Panc1 (cell line): ENCODE measurements at regions not wholly inside any gene's neighbourhood (a gene's known extent, or its start where the extent isn't known, plus 50 kb on each side); places are given as distances from the start of the nearest gene placed in this dataset.

Source experiments
- POLR2AphosphoS5 ChIP-seq: IDR thresholded peaks from 2 replicates; pipeline ENCODE4 v1.6.1; 2012; ENCODE audit warnings: mild to moderate bottlenecking, low read depth, low read length, moderate library complexity
- TF ChIP-seq, protein P1 (sequence below): fragments of 450-650 bp; IDR thresholded peaks from 2 replicates; pipeline ENCODE4 v1.5.1; 2017; ENCODE audit warnings: mild to moderate bottlenecking

DNA sequence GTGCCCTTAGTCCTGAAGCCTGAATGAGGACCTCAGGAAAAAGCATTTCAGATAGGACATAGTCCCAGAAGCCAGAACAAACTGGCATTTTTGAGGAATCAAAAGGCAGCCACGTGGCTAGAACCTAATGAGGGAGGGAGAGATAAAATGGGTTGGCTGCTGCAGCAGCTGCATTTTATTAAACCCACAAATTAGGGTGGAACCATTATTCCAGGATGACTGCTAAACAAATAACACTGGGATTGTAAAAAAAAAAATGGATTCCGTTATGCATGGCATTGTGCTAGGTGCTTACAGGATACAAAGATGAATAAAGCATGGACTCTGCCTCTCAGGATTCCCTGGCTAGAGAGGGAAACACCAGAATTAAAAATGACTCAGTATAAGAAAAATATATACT is 141.5 kb downstream of the SATB1 start:
- TF ChIP-seq, protein P1, sequence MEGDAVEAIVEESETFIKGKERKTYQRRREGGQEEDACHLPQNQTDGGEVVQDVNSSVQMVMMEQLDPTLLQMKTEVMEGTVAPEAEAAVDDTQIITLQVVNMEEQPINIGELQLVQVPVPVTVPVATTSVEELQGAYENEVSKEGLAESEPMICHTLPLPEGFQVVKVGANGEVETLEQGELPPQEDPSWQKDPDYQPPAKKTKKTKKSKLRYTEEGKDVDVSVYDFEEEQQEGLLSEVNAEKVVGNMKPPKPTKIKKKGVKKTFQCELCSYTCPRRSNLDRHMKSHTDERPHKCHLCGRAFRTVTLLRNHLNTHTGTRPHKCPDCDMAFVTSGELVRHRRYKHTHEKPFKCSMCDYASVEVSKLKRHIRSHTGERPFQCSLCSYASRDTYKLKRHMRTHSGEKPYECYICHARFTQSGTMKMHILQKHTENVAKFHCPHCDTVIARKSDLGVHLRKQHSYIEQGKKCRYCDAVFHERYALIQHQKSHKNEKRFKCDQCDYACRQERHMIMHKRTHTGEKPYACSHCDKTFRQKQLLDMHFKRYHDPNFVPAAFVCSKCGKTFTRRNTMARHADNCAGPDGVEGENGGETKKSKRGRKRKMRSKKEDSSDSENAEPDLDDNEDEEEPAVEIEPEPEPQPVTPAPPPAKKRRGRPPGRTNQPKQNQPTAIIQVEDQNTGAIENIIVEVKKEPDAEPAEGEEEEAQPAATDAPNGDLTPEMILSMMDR = no peak
- no peak for TF ChIP-seq POLR2AphosphoS5
